Cardiac fibroblast (primary cell): ENCODE measurements at regions not wholly inside any gene's neighbourhood (a gene's known extent, or its start where the extent isn't known, plus 50 kb on each side); places are given as distances from the start of the nearest gene placed in this dataset.
A peak's percentile ranks its signal among the peaks of the same experiment; 100 is the strongest.
"Not testable (repeated sequence)": the region's sequence is repeated elsewhere in the genome, so short reads cannot be mapped to it uniquely, and the experiment has no call there.

Experiments
- DNase-seq, 2 donors: peaks; one replicate each; pipeline versions ENCODE4 v3.0.0 to v3.0.0-alpha.2; 2010; ENCODE audit warnings: low read depth in 2 of 2
- H3K4me3 ChIP-seq, 2 donors: replicated peaks in 1 of 2; 1 replicate in 1 of 2; 2 replicates in 1 of 2; pipeline ENCODE4 v1.5.1; 2011; ENCODE audit warnings: low read depth in 2 of 2, low read length in 2 of 2, mild to moderate bottlenecking in 2 of 2, moderate library complexity in 1 of 2
- CTCF ChIP-seq: IDR thresholded peaks from one replicate; pipeline ENCODE4 v1.5.1; 2011; ENCODE audit warnings: low read depth, mild to moderate bottlenecking, low read length, inconsistent platforms

GRCh38 chr1:80310703-80311245, 1304.2 kb upstream of the ADGRL4 start:
- no peak for TF ChIP-seq CTCF
- no peak overlapping the region for H3K4me3 ChIP-seq
- no peak for DNase-seq

GRCh38 chr1:80305466-80305865, 1298.9 kb upstream of the ADGRL4 start:
- peak; percentile 4 for DNase-seq
- no peak overlapping the region for H3K4me3 ChIP-seq
- no peak for TF ChIP-seq CTCF

GRCh38 chr1:80293818-80294217, 1287.3 kb upstream of the ADGRL4 start:
- no peak overlapping the region for H3K4me3 ChIP-seq
- DNase-seq = no peak
- no peak for TF ChIP-seq CTCF

GRCh38 chr1:80288750-80289149, 1282.2 kb upstream of the ADGRL4 start:
- H3K4me3 ChIP-seq, DNase-seq: not testable (repeated sequence)

GRCh38 chr1:80282536-80282935, 1276.0 kb upstream of the ADGRL4 start:
- TF ChIP-seq CTCF = no peak
- no peak for DNase-seq
- no peak overlapping the region for H3K4me3 ChIP-seq

- no peak for DNase-seq
- no peak for TF ChIP-seq CTCF
- no peak overlapping the region for H3K4me3 ChIP-seq
Observed at GRCh38 chr1:80278936-80279335, 1272.4 kb upstream of the ADGRL4 start.

- no peak overlapping the region for H3K4me3 ChIP-seq
- no peak for DNase-seq
- no peak for TF ChIP-seq CTCF
Observed at GRCh38 chr1:80274256-80274655, 1267.7 kb upstream of the ADGRL4 start.
